GM12864 (cell line): ENCODE measurements at regions not wholly inside any gene's neighbourhood (a gene's known extent, or its start where the extent isn't known, plus 50 kb on each side); places are given as distances from the start of the nearest gene placed in this dataset.

Source experiments
- DNase-seq: peaks from one replicate; pipeline ENCODE4 v3.0.0-alpha.2; 2011; ENCODE audit warnings: low read depth
- H3K4me3 ChIP-seq: 2 replicates; pipeline ENCODE4 v1.5.1; 2011; ENCODE audit warnings: mild to moderate bottlenecking, low read depth, low read length, control low read depth
- TF ChIP-seq, protein P1 (sequence below): IDR thresholded peaks from 2 replicates; pipeline ENCODE4 v1.5.1; 2011; ENCODE audit warnings: low read depth, mild to moderate bottlenecking, moderate library complexity, low read length, control low read depth, inconsistent platforms; ENCODE audit errors: missing control alignments

DNA sequence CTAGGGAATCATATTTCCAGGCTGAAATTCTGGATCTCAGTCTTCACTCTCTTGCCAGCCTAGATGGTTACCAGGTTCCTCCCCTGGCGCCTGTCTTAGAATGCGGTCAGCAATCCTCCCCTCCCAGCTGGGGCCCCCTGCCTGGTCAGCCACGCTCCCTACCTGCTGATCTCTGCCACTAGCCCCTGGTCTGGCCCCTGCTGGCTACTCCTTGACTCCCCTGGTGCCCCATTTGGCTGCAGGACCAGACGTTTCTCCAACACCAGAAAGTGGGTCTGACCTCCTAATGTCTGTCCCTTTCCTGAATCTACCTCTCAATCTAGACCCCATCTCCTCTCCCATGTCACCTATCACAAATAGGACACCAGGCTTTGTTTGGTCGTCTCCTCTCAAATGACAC is 432.0 kb upstream of the SMIM21 start:
- TF ChIP-seq, protein P1, sequence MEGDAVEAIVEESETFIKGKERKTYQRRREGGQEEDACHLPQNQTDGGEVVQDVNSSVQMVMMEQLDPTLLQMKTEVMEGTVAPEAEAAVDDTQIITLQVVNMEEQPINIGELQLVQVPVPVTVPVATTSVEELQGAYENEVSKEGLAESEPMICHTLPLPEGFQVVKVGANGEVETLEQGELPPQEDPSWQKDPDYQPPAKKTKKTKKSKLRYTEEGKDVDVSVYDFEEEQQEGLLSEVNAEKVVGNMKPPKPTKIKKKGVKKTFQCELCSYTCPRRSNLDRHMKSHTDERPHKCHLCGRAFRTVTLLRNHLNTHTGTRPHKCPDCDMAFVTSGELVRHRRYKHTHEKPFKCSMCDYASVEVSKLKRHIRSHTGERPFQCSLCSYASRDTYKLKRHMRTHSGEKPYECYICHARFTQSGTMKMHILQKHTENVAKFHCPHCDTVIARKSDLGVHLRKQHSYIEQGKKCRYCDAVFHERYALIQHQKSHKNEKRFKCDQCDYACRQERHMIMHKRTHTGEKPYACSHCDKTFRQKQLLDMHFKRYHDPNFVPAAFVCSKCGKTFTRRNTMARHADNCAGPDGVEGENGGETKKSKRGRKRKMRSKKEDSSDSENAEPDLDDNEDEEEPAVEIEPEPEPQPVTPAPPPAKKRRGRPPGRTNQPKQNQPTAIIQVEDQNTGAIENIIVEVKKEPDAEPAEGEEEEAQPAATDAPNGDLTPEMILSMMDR = no peak
- no peak for DNase-seq
- H3K4me3 ChIP-seq = no peak overlapping the region

DNA sequence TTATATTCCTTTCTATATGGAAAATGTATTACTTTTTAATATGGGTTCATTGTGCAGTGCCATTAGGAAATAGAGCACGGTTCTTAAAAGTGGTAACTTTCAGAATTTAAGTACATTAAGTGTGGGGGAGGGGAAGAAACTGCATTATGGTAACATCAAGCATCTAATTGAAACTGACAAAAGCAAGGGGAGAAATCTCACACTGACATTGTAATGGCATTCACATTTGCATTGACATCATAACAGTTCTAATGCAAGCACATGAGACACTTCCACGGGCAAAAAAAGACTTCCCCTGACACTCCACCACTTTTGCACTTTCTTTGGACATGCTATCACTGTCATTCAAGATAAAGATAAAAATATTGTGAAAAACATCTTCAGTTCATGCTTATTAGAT is 431.3 kb upstream of the SMIM21 start:
- DNase-seq = no peak
- H3K4me3 ChIP-seq = no peak overlapping the region
- TF ChIP-seq, protein P1 = no peak

DNA sequence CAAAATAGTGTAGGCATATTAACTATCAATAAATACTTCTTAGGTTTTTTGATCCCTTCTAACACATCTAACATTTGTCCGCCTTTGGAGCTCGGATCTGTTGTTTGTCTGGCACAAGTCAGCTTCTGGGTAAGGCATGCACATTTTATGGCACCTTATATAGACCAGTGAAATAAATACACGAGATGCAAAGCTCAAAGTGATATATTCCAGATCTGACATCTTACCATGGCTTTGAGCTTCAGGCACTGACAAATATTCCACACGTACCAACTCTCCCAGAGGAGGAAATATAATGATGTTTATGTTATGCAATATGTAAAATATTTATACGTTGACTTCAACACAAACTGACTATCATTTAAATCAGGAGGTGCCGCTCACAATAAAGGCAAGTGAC is 430.1 kb upstream of the SMIM21 start:
- DNase-seq = no peak
- no peak overlapping the region for H3K4me3 ChIP-seq
- TF ChIP-seq, protein P1 = no peak

DNA sequence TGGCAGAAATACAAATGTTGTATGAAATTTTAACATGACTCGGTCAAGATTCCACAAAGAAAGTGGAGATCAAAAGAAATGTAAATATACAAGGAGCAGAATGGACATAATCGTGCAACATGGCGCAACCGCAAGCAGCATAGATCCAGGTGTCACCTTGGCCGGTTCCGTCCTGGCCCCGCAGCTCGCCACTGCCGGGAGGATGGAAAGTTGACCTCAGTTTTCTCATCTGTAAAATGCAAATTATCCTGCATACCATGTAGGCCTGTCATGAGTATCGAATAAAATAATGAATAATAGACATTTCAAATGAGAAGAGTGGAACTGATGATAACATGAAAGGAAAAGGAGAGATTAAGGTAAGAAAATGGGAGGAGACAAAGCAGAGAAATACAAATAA is 427.3 kb upstream of the SMIM21 start:
- H3K4me3 ChIP-seq = no peak overlapping the region
- DNase-seq = no peak
- TF ChIP-seq, protein P1 = no peak

DNA sequence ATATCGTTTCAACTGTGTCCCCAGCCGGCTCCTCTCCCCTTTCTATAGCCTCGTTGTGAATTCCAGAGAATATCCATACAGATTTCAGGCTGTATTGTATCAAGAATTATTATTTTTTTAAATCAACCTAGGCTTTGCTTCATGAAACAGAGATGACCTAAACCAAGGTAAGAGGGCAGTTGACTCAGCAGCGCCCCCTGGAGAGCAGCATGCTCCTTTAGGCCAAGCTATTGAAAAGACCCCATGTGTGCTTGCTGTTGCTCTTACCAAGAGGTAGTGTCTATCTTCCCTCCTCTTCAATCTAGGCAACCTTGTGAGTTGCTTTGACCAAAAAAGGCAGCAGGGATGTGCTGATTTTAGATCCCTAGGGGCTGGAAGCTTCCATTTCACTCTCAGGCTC is 426.7 kb upstream of the SMIM21 start:
- TF ChIP-seq, protein P1 = peak; percentile 39
- no peak overlapping the region for H3K4me3 ChIP-seq
- DNase-seq = no peak

DNA sequence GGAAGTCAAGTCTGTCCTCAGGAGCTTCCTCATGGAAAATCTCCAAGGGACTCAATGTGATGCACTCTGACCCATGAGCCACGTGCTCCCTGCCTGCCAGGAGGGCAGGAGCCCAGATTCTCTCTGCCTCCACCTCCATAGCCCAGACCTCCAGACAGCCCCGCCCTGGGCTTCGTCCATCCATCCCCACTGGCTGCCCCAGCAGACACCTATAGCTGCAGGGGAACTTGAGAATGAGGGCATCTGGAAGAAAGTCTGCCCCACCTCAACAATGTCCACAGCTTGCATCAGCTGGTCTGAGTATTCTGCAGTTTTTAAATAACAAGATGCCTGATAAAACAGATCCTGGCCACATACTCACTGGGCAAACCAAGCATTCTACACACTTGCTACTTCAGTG is 418.8 kb upstream of the SMIM21 start:
- TF ChIP-seq, protein P1 = no peak
- H3K4me3 ChIP-seq = no peak overlapping the region
- DNase-seq = no peak

DNA sequence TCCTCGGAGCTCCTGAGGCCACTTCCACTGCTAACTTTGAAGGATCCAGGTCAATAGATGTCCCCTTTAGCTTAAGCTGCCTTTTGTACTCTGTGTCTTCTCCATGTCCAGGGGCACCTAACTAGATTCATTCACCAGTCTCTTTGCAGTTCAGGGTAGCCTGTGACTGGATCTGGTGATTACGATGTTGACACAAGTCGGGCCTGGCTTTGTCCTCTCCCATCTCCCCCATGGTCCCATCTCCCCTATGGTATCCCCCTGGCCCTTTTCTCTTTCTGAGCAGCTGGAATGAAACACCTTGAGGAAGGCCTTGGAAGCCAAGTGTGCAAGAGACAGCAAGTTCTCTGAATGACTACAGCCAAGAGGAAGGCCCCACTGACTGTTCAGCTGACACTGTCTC is 417.9 kb upstream of the SMIM21 start:
- TF ChIP-seq, protein P1 = no peak
- no peak for DNase-seq
- no peak overlapping the region for H3K4me3 ChIP-seq
